ENCODE measurements at regions not wholly inside any gene's neighbourhood (a gene's known extent, or its start where the extent isn't known, plus 50 kb on each side); places are given as distances from the start of the nearest gene placed in this dataset.

DNA sequence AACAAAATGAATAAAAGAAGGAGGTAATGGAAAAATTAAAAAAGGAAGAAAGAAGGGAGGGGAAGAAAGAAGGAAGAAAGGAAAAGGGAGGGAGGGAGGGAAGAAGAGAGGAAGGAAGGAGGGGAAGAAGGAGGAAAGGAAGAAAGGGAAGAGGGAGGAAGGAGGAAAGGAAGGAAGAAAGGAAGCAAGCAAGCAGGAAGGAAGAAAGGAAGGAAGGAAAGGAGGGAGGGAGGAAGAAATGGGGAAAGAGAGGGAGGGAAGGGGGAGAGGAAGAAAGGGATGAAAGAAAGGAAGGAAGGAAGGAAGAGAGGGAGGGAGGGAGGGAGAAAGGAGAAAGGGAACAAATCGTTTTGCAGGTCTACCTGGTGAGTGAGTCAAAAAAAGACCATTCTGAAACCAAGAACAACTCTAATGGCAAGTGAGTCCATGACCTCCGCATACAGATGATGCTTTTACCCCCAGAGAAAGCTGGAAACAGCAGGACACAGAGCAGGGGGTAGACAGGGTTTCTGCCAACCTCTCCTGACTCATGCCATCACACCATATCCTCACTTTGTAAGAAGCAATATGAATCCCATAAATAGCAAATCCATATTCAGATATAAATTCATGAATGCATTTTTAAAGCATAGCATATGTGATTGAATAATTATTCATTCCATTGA, 1112.9 kb upstream of the AUTS2 start:
- no peaks in the 10 kb centered on the region for H3K4me1 ChIP-seq (ENCODE audit: control insufficient read depth, low read depth, low read length)
- no peaks in the 10 kb centered on the region for H3K27me3 ChIP-seq (ENCODE audit: control insufficient read depth, insufficient read depth, low read length)
- no peaks in the 10 kb centered on the region for H3K9me3 ChIP-seq (ENCODE audit: control insufficient read depth, low read depth, low read length)
- H3K36me3 ChIP-seq (ENCODE audit: control insufficient read depth, low read depth, low read length): no peaks in the 10 kb centered on the region
- no peak overlapping the region for H3K9ac ChIP-seq (ENCODE audit: low read length)
- no peak overlapping the region for H3K27ac ChIP-seq (ENCODE audit: low read length)
- H3K4me3 ChIP-seq (ENCODE audit: low read length): no peak overlapping the region

DNA sequence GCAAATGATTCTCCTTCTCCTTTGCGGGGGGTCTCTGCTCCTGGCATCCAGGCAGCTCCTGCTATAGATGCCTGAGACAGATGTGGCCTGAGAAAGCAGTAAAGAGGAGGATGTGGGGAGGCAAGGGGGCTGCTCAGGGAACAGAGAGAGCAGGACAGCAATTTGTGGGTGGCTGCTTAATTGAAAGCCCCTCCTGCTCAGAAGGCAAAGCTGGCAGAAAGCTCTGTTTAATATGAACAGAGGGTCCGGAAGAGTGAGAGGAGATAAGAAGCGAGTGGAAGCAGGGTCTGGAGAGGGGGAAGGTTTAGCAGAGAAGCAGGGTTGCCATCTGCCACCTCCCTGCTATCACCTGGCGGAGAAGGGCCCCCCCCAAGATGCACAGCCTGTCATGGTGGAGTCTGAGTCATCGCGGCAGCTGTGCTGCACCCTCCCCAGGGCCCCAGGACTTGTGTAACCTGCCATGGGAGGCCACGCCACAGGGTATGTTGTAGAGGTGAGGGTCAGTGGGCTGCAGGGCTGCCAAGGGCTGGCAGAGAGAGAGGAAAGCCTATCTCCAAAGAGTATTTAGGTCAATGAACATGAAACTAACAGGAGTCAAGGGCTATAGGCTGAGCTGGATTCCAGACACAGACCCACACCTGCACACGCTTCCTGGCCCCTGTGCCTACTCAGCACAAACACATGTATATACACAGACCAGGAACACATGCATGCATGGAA, 1109.8 kb upstream of the AUTS2 start:
- Histone ChIP-seq H3K27me3 (ENCODE audit: control insufficient read depth, insufficient read depth, low read length) (no peaks in the 10 kb centered on the region), H3K36me3 (ENCODE audit: control insufficient read depth, low read depth, low read length) (no peaks in the 10 kb centered on the region), H3K4me1 (ENCODE audit: control insufficient read depth, low read depth, low read length) (no peaks in the 10 kb centered on the region), H3K9ac (ENCODE audit: low read length) (no peak overlapping the region), H3K27ac (ENCODE audit: low read length) (no peak overlapping the region), H3K9me3 (ENCODE audit: control insufficient read depth, low read depth, low read length) (no peaks in the 10 kb centered on the region), H3K4me3 (ENCODE audit: low read length) (no peak overlapping the region)

- Histone ChIP-seq H3K36me3 (ENCODE audit: control insufficient read depth, low read depth, low read length) (no peaks in the 10 kb centered on the region), H3K4me3 (ENCODE audit: low read length) (no peak overlapping the region), H3K27ac (ENCODE audit: low read length) (no peak overlapping the region), H3K9me3 (ENCODE audit: control insufficient read depth, low read depth, low read length) (no peaks in the 10 kb centered on the region), H3K4me1 (ENCODE audit: control insufficient read depth, low read depth, low read length) (no peaks in the 10 kb centered on the region), H3K9ac (ENCODE audit: low read length) (no peak overlapping the region), H3K27me3 (ENCODE audit: control insufficient read depth, insufficient read depth, low read length) (no peaks in the 10 kb centered on the region)
Observed at GRCh38 chr7:68491523-68492358, 1106.5 kb upstream of the AUTS2 start.

- Histone ChIP-seq H3K27ac (ENCODE audit: low read length) (no peak overlapping the region), H3K27me3 (ENCODE audit: control insufficient read depth, insufficient read depth, low read length) (no peaks in the 10 kb centered on the region), H3K9ac (ENCODE audit: low read length) (no peak overlapping the region), H3K9me3 (ENCODE audit: control insufficient read depth, low read depth, low read length) (no peaks in the 10 kb centered on the region), H3K4me1 (ENCODE audit: control insufficient read depth, low read depth, low read length) (no peaks in the 10 kb centered on the region), H3K36me3 (ENCODE audit: control insufficient read depth, low read depth, low read length) (no peaks in the 10 kb centered on the region), H3K4me3 (ENCODE audit: low read length) (no peak overlapping the region)
Observed at GRCh38 chr7:68492359-68492690, 1106.0 kb upstream of the AUTS2 start.

GRCh38 chr7:68503400-68503799, 1094.9 kb upstream of the AUTS2 start:
- no peaks in the 10 kb centered on the region for H3K27me3 ChIP-seq (ENCODE audit: control insufficient read depth, insufficient read depth, low read length)
- H3K4me1 ChIP-seq (ENCODE audit: control insufficient read depth, low read depth, low read length): no peaks in the 10 kb centered on the region
- H3K4me3 ChIP-seq (ENCODE audit: low read length): no peak overlapping the region
- no peak overlapping the region for H3K9ac ChIP-seq (ENCODE audit: low read length)
- no peak overlapping the region for H3K27ac ChIP-seq (ENCODE audit: low read length)
- no peaks in the 10 kb centered on the region for H3K9me3 ChIP-seq (ENCODE audit: control insufficient read depth, low read depth, low read length)
- H3K36me3 ChIP-seq (ENCODE audit: control insufficient read depth, low read depth, low read length): no peaks in the 10 kb centered on the region

GRCh38 chr7:68504716-68505115, 1093.6 kb upstream of the AUTS2 start:
- H3K4me3 ChIP-seq (ENCODE audit: low read length): no peak overlapping the region
- H3K27me3 ChIP-seq (ENCODE audit: control insufficient read depth, insufficient read depth, low read length): no peaks in the 10 kb centered on the region
- H3K36me3 ChIP-seq (ENCODE audit: control insufficient read depth, low read depth, low read length): no peaks in the 10 kb centered on the region
- H3K9me3 ChIP-seq (ENCODE audit: control insufficient read depth, low read depth, low read length): no peaks in the 10 kb centered on the region
- H3K27ac ChIP-seq (ENCODE audit: low read length): no peak overlapping the region
- H3K9ac ChIP-seq (ENCODE audit: low read length): no peak overlapping the region
- no peaks in the 10 kb centered on the region for H3K4me1 ChIP-seq (ENCODE audit: control insufficient read depth, low read depth, low read length)

GRCh38 chr7:68505721-68506120, 1092.6 kb upstream of the AUTS2 start:
- Histone ChIP-seq H3K4me3 (ENCODE audit: low read length) (no peak overlapping the region), H3K4me1 (ENCODE audit: control insufficient read depth, low read depth, low read length) (no peaks in the 10 kb centered on the region), H3K36me3 (ENCODE audit: control insufficient read depth, low read depth, low read length) (no peaks in the 10 kb centered on the region), H3K9ac (ENCODE audit: low read length) (no peak overlapping the region), H3K9me3 (ENCODE audit: control insufficient read depth, low read depth, low read length) (no peaks in the 10 kb centered on the region), H3K27ac (ENCODE audit: low read length) (no peak overlapping the region), H3K27me3 (ENCODE audit: control insufficient read depth, insufficient read depth, low read length) (no peaks in the 10 kb centered on the region)

DNA sequence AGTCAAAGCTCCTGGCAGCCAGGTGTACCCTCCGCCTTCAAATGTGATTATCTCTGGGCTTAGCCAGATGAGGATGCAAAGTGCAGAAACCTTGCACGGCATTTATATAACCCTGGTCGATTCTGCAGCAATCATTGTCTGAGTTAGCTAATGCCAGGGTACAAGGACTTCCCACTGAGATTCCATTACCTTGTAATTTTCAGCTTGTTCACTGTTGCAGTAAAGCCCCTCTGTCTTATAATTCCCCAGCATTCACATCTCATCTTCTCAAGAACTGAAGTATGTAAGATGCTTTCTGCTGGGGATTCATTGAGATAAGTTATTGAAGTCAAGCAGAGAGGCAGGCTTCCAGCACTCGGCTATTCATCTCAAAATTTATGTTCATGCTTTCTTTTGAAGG, 1090.6 kb upstream of the AUTS2 start:
- H3K4me1 ChIP-seq (ENCODE audit: control insufficient read depth, low read depth, low read length): no peaks in the 10 kb centered on the region
- no peak overlapping the region for H3K27ac ChIP-seq (ENCODE audit: low read length)
- no peaks in the 10 kb centered on the region for H3K9me3 ChIP-seq (ENCODE audit: control insufficient read depth, low read depth, low read length)
- H3K36me3 ChIP-seq (ENCODE audit: control insufficient read depth, low read depth, low read length): no peaks in the 10 kb centered on the region
- no peak overlapping the region for H3K4me3 ChIP-seq (ENCODE audit: low read length)
- H3K9ac ChIP-seq (ENCODE audit: low read length): no peak overlapping the region
- H3K27me3 ChIP-seq (ENCODE audit: control insufficient read depth, insufficient read depth, low read length): no peaks in the 10 kb centered on the region

GRCh38 chr7:68509054-68509453, 1089.2 kb upstream of the AUTS2 start:
- Histone ChIP-seq H3K27me3 (ENCODE audit: control insufficient read depth, insufficient read depth, low read length) (no peaks in the 10 kb centered on the region), H3K9ac (ENCODE audit: low read length) (no peak overlapping the region), H3K9me3 (ENCODE audit: control insufficient read depth, low read depth, low read length) (no peaks in the 10 kb centered on the region), H3K36me3 (ENCODE audit: control insufficient read depth, low read depth, low read length) (no peaks in the 10 kb centered on the region), H3K27ac (ENCODE audit: low read length) (no peak overlapping the region), H3K4me3 (ENCODE audit: low read length) (no peak overlapping the region), H3K4me1 (ENCODE audit: control insufficient read depth, low read depth, low read length) (no peaks in the 10 kb centered on the region)

GRCh38 chr7:68509603-68510002, 1088.7 kb upstream of the AUTS2 start:
- Histone ChIP-seq H3K9ac (ENCODE audit: low read length) (no peak overlapping the region), H3K27ac (ENCODE audit: low read length) (no peak overlapping the region), H3K4me3 (ENCODE audit: low read length) (no peak overlapping the region), H3K9me3 (ENCODE audit: control insufficient read depth, low read depth, low read length) (no peaks in the 10 kb centered on the region), H3K4me1 (ENCODE audit: control insufficient read depth, low read depth, low read length) (no peaks in the 10 kb centered on the region), H3K27me3 (ENCODE audit: control insufficient read depth, insufficient read depth, low read length) (no peaks in the 10 kb centered on the region), H3K36me3 (ENCODE audit: control insufficient read depth, low read depth, low read length) (no peaks in the 10 kb centered on the region)

GRCh38 chr7:68511281-68511680, 1087.0 kb upstream of the AUTS2 start:
- Histone ChIP-seq H3K27me3 (ENCODE audit: control insufficient read depth, insufficient read depth, low read length) (no peaks in the 10 kb centered on the region), H3K9me3 (ENCODE audit: control insufficient read depth, low read depth, low read length) (no peaks in the 10 kb centered on the region), H3K27ac (ENCODE audit: low read length) (no peak overlapping the region), H3K36me3 (ENCODE audit: control insufficient read depth, low read depth, low read length) (no peaks in the 10 kb centered on the region), H3K9ac (ENCODE audit: low read length) (no peak overlapping the region), H3K4me3 (ENCODE audit: low read length) (no peak overlapping the region), H3K4me1 (ENCODE audit: control insufficient read depth, low read depth, low read length) (no peaks in the 10 kb centered on the region)
